Activated B cell treated with CpG ODN at 0.5 μM for 24 hours (primary cell): ENCODE measurements at regions not wholly inside any gene's neighbourhood (a gene's known extent, or its start where the extent isn't known, plus 50 kb on each side); places are given as distances from the start of the nearest gene placed in this dataset.

ENCODE experiments used
- ATAC-seq: fragments of 200-7000 bp; cut with Tn5 transposase; one replicate; pipeline ENCODE4 v1.10.0; 2021; ENCODE audit warnings: low read depth, mild to moderate bottlenecking, moderate library complexity
- CTCF ChIA-PET: fragments of 350-600 bp; sonication (Branson Sonifier 250); formaldehyde crosslinking; loops from one replicate; lab custom pipeline; 2021; ENCODE audit warnings: antibody characterized with exemption; lab: Charles Lee
- POLR2A ChIA-PET: fragments of 350-600 bp; sonication (Branson Sonifier 250); formaldehyde crosslinking; loops from one replicate; lab custom pipeline; 2021; ENCODE audit warnings: antibody characterized with exemption; lab: Charles Lee
- DNase-seq: peaks from one replicate; pipeline ENCODE4 v3.0.0; 2022
- H3K27ac Mint-ChIP-seq: one replicate; pipeline ENCODE4 v1.8.0; 2020; ENCODE audit warnings: mixed read lengths
- H3K27me3 Mint-ChIP-seq: one replicate; pipeline ENCODE4 v1.8.0; 2021; ENCODE audit warnings: mixed read lengths
- H3K36me3 Mint-ChIP-seq: one replicate; pipeline ENCODE4 v1.8.0; 2021; ENCODE audit warnings: low read depth, mixed read lengths
- H3K4me1 Mint-ChIP-seq: one replicate; pipeline ENCODE4 v1.8.0; 2021; ENCODE audit warnings: mixed read lengths
- H3K4me3 Mint-ChIP-seq: one replicate; pipeline ENCODE4 v1.8.0; 2020; ENCODE audit warnings: mild to moderate bottlenecking, mixed read lengths
- H3K9me3 Mint-ChIP-seq: one replicate; pipeline ENCODE4 v1.8.0; 2020; ENCODE audit warnings: mixed read lengths
- intact Hi-C: fragments of 100-400 bp; cut with micrococcal nuclease; formaldehyde crosslinking; loops from one replicate; pipeline ENCODE4 v1.15.1; 2024
- TF ChIP-seq, protein P1 (sequence below): fragments of 200-600 bp; IDR thresholded peaks from one replicate; pipeline ENCODE4 v1.8.0; 2022; ENCODE audit warnings: antibody characterized with exemption, mild to moderate bottlenecking

DNA sequence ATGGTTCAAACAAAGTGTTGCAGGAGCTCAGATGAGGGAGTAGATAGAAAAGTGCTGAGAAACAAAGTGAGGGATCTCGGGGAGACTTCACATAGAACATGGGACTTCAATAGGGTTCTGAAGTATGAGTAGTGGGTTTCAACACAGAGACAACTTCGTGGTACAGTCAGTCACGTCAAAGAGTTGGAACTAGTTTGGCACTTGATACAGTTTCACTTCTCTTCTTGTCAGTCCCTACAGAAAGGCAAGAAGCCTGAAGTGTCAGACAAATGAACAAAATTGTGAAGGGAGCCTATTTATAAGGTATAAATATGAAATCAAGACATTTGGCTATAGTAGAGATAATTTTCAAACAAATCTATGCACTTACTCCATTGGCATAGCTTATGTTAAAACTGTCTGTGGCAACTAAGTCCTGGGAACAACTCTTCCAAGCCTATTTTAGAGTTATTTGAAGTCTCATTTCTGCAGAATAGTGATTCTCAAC is 338.0 kb downstream of the TDRD15 start:
- Mint-ChIP-seq H3K36me3 (no peaks in the 10 kb centered on the region), H3K4me3 (no peak overlapping the region), H3K4me1 (no peaks in the 10 kb centered on the region), H3K9me3 (peaks cover 7% of the 10 kb centered on the region), H3K27me3 (no peaks in the 10 kb centered on the region), H3K27ac (no peak overlapping the region)
- ChIA-PET POLR2A (no interaction called here), CTCF (no interaction called here)
- ATAC-seq (no peak), DNase-seq (no peak)
- intact Hi-C loops: no loop called here
- TF ChIP-seq, protein P1, sequence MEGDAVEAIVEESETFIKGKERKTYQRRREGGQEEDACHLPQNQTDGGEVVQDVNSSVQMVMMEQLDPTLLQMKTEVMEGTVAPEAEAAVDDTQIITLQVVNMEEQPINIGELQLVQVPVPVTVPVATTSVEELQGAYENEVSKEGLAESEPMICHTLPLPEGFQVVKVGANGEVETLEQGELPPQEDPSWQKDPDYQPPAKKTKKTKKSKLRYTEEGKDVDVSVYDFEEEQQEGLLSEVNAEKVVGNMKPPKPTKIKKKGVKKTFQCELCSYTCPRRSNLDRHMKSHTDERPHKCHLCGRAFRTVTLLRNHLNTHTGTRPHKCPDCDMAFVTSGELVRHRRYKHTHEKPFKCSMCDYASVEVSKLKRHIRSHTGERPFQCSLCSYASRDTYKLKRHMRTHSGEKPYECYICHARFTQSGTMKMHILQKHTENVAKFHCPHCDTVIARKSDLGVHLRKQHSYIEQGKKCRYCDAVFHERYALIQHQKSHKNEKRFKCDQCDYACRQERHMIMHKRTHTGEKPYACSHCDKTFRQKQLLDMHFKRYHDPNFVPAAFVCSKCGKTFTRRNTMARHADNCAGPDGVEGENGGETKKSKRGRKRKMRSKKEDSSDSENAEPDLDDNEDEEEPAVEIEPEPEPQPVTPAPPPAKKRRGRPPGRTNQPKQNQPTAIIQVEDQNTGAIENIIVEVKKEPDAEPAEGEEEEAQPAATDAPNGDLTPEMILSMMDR: no peak

DNA sequence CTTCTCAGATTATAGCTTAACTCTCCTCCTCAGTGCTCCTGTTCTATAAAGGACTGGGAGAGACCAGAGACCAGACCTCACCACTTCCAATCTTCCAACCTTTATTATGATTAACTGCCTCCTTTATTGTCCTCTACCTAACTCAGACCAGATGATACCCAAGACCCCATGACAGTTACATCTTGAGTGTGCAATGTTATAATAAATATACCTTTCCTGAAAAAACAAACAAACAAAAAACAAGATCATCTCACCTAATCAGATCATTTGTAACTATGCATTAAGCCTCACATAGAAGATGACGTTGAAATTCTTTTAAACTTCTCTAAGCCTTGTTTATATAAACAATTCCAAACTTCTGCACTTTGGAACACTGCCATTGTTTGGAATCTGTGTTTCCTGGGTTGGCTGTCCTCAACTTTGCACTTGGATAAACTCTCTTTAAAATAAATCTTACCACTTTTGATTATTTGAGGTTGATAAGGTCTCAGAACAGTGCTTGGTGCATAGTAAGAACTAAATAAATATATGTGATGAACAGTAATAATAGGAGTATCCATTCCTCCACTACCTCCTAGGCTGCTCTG is 342.7 kb downstream of the TDRD15 start:
- H3K27me3 Mint-ChIP-seq: no peaks in the 10 kb centered on the region
- DNase-seq (no peak), ATAC-seq (no peak)
- POLR2A ChIA-PET: no interaction called here
- no peak overlapping the region for H3K4me3 Mint-ChIP-seq
- intact Hi-C loops: no loop called here
- H3K9me3 Mint-ChIP-seq: peaks cover 5% of the 10 kb centered on the region
- CTCF ChIA-PET: no interaction called here
- H3K27ac Mint-ChIP-seq: no peak overlapping the region
- no peaks in the 10 kb centered on the region for H3K36me3 Mint-ChIP-seq
- TF ChIP-seq, protein P1: no peak
- H3K4me1 Mint-ChIP-seq: no peaks in the 10 kb centered on the region

DNA sequence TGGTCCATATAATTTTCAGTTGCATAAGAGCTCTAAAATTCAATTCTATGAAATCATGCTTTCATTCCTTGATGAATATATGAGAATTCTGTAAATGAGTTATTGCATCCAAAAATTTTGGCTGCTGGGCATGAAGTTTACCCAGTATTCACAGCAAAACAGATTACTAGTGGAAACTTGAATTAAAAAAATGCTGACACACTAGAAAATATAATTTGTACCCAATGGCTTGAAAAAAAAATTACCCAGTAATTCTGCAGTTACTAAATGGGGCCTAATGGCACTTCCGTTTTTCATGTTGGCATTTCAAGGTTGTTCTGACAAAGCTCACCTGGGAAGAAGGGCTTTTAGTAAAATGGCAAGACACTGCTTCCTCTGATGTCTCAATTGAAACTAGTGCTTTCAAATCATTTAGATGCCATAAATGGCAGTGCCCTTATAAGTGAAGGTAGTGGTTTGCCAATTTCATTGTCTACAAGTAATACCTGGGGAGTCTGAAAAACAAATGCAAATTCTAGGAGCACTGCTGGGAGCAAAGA is 343.6 kb downstream of the TDRD15 start:
- ChIA-PET CTCF (no interaction called here), POLR2A (no interaction called here)
- Mint-ChIP-seq H3K27me3 (no peaks in the 10 kb centered on the region), H3K9me3 (peaks cover 5% of the 10 kb centered on the region), H3K4me3 (no peak overlapping the region), H3K27ac (no peak overlapping the region), H3K4me1 (no peaks in the 10 kb centered on the region), H3K36me3 (no peaks in the 10 kb centered on the region)
- intact Hi-C loops: no loop called here
- DNase-seq: no peak
- TF ChIP-seq, protein P1: no peak
- ATAC-seq: no peak

DNA sequence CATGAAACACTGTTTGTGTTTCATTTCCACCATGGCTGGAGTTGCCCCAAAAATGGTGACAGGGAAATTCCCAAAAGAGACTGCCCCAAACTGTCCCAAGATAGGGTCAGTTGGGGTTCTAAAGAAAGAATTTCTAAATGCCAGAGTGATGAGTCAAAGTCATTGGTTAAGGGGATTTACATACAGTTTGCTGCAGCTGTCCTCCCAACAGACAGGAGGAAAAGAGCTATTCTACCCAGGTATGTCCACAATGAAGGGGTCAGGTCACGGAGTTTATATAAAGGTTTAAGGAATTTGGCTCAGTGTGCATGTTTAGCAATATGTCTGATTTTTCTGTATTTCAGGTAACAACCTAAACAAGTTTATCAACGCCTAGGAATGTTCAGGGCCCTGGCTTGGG is 344.1 kb downstream of the TDRD15 start:
- TF ChIP-seq, protein P1: no peak
- POLR2A ChIA-PET: no interaction called here
- Mint-ChIP-seq H3K4me1 (no peaks in the 10 kb centered on the region), H3K36me3 (no peaks in the 10 kb centered on the region), H3K4me3 (no peak overlapping the region), H3K9me3 (peaks cover 5% of the 10 kb centered on the region), H3K27me3 (no peaks in the 10 kb centered on the region), H3K27ac (no peak overlapping the region)
- intact Hi-C loops: no loop called here
- ATAC-seq: no peak
- CTCF ChIA-PET: no interaction called here
- DNase-seq: no peak

DNA sequence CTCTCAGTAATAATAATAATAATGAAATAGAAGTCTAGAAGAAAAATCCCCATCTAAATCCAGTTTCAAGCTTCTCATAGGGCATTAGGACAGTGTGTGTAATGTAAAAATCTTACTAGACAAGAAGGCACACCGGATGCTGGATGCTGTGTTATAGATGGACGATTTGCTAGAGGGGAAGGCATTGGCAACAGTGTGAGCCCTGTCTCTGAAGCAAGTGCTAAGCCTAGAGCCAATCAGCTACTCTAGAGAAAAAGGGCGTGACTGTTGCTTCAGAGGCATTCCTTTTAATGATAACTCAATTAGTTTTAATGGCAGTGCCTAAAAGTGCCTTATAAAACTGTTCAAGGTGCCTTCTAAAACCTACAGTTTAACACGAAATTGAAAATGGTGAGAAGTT is 344.9 kb downstream of the TDRD15 start:
- H3K4me1 Mint-ChIP-seq: no peaks in the 10 kb centered on the region
- no peak for ATAC-seq
- no peaks in the 10 kb centered on the region for H3K27me3 Mint-ChIP-seq
- no peak overlapping the region for H3K4me3 Mint-ChIP-seq
- DNase-seq: no peak
- peaks cover 5% of the 10 kb centered on the region for H3K9me3 Mint-ChIP-seq
- ChIA-PET POLR2A (no interaction called here), CTCF (no interaction called here)
- intact Hi-C loops: no loop called here
- TF ChIP-seq, protein P1: no peak
- no peaks in the 10 kb centered on the region for H3K36me3 Mint-ChIP-seq
- H3K27ac Mint-ChIP-seq: no peak overlapping the region
